ENCODE measurements at regions not wholly inside any gene's neighbourhood (a gene's known extent, or its start where the extent isn't known, plus 50 kb on each side); places are given as distances from the start of the nearest gene placed in this dataset.

GRCh38 chr9:20112205-20112783, 323.5 kb upstream of the SLC24A2 start:
- TF ChIP-seq CTCF (IDR thresholded peaks at IDR 0.05): no peak
- no peak for TF ChIP-seq EZH2phosphoT487 (IDR thresholded peaks at IDR 0.05)
- TF ChIP-seq EZH2 (IDR thresholded peaks at IDR 0.05): no peak

Data from neural progenitor cell (in vitro differentiated cells).